ENCODE measurements at regions not wholly inside any gene's neighbourhood (a gene's known extent, or its start where the extent isn't known, plus 50 kb on each side); places are given as distances from the start of the nearest gene placed in this dataset.
"Not testable (repeated sequence)": the region's sequence is repeated elsewhere in the genome, so short reads cannot be mapped to it uniquely, and the experiment has no call there.

GRCh38 chr4:129905256-129905655 is 809.3 kb downstream of the C4orf33 start:
- no peak for DNase-seq

- DNase-seq = no peak
These were observed 812.2 kb downstream of the C4orf33 start for GRCh38 chr4:129908117-129908516.

DNA sequence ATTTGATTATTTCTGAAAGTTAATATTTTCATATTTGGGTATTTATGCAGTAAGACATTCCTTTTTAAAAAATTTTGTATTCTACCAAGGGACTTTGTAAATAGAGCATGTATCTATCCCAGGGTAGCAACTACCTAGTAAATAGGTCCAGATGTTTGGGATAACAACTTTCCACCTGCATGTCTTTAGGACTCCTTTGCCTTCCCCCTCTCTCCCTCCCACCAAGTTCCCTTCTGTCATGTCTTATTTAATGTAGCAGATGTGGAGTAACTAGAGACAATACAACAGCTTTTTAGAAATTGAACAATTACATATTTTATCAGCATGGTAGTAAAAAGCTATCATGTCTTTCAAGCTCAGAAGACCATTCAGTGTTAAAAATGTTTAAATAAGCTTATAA is 821.0 kb downstream of the C4orf33 start:
- no peak for DNase-seq

DNA sequence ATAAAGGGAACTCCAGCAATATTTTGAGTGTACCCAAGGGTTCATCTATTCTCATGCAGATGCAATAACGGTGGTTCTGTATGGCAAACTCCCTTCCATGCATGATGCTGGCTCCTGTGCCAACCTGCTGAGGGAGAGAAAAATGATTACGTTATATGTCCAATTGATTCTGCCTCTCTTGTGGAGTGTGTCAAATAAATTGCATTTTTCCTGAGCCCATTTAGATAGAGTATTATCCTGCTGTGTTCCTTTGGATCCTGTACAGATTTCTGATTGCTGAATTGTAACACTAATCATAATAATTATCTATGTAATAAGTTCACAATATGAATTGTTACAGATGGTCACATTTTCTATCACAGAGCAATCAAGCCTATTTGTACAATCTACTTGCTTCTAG is 821.7 kb downstream of the C4orf33 start:
- no peak for DNase-seq

- no peak for DNase-seq
These were observed 831.0 kb downstream of the C4orf33 start for GRCh38 chr4:129926936-129927335.

DNA sequence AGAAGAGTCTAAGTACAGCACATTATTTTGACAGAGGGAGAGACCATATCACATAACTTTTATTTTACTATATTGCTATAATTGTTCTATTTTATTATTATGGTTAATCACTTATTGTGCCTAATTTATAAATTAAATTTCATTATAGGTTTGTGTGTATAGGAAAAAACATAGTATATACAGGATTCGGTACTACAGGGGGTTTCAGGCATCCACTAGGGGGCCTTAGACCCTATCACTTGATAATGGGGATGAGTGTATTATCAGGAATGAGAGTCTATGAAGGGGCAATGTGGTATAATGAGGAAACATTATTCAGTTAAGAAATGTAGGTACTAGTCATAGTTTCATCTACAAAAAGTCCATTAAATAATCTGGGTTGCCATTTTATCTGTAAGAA is 833.1 kb downstream of the C4orf33 start:
- no peak for DNase-seq

DNA sequence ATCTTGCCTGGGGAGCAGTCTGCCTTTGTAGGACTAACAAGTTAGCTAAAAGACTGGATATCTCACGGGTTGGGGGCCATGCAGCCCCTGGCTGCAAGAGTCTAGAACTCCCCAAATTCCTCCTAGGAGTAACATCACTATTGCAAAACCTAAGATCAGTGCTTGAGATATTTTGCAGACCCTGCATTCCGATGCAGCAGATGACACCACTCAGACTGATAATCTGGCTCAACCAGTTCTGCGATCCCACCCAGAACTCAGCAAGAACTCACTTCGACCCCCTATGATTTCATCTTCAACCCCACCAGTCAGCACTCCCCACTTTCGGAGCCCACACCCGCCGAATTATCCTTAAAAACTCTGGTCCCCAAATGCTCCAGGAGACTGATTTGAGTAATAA is 834.0 kb downstream of the C4orf33 start:
- no peak for DNase-seq

- DNase-seq = no peak
These were observed 854.3 kb downstream of the C4orf33 start for GRCh38 chr4:129950217-129950616.

DNA sequence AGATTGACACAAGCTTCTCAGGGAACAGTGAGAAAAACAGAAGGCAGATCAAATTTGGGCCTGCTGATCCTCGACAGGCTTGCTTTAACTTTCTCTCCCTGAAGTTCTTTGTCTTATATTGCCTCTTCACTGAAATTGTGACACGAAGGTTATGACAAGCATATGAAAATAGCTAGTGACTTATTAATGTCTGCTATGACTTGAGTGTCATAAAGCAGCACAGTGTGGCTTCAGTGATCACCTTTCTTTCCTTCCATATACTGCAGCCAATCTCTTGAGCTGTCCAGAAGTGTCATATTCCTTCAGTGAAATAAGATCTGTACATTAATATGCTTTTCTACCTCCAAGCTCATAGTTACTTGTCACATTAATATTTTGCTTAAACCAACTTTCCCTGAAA is 870.2 kb downstream of the C4orf33 start:
- no peak for DNase-seq

DNA sequence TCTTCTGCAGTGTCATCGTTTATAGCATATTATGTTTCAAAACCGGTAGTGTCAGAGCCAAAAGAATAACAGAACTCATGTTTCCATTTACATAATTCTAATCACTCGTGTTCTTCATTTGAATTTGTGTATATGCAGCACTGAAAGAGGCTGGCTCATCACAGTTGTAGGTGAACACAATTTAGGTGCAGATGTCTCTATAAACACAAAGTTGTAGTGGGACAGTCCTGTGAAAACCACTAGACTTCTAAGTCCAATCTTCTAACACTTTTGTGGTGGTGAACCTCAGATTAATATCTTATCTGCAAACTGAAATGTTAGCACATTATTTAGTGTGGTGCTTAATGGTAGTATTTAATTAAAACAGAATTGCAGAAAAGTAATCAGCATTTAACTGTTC is 872.4 kb downstream of the C4orf33 start:
- no peak for DNase-seq

DNA sequence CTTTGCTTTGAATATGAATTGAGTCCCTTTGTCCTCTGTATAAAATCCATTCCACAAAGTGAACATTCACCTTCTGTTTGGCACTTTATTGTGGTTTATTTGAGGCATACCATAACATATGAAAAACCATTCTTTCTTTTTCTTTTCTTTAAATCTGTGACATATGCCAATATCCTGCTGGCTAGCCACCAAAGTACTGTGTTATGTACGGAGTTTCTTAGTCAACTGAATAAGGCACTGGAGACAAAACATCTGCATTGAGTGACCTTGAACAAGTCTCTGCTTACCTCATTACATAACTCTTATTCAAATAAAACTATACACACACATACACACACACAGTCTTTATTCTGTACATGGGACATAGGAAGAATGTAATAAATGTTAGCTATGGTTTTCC is 872.8 kb downstream of the C4orf33 start:
- no peak for DNase-seq

DNA sequence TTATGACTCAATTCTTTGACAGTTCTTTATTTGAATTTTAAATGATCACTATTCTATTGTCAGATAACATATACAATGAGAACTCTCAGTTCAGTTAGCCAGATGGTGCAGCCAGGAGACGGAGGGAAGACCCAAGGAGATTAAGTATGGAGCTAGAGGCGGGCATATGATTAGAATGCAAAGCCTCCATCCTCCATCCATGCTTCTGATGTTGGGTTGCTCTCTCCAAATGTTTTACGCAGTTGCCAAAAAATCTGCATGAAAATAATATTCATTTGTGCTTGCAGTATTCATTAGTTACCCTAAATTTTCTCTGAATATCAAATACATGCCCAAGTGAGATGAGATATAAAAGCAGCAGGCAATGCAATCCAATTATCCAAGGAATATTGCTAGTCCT is 874.8 kb downstream of the C4orf33 start:
- DNase-seq = no peak

DNA sequence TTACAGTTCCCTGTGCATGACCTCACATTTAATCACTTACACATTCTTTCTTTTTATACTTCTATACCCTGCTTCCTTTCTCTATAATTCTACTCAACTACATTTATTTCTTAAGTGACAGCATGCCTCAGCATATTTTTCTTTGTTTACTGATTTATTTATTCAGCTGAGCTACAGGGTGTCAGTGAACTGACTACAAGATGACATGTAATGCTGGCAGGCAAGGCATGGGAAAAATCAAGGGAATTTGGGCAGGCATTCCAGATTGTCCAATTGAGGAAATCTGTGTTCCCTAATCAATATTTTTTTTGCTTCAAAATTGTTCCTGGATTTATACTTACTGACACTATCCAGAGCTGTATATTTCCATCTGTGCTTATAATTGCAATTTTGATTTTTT is 875.5 kb downstream of the C4orf33 start:
- DNase-seq = no peak

GRCh38 chr4:129972257-129972656 is 876.3 kb downstream of the C4orf33 start:
- DNase-seq = no peak

DNA sequence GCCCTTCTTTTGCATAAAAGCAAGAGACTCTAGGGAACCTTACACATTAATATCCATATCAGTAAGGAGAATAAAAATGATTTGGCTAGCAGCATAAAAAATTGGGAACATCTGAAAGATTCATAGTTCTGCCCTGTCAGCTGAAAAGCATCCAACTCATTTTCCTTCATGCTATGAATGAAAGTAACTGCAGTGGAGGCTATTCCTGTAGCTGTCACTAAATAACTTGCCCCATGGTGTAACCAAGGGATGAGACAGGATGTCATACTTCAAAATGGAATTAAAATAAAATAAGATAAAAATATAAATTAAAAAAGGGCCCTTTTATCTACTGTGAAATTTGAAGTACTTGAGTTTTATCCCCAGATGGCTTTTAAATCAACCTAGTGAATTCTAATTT is 878.8 kb downstream of the C4orf33 start:
- no peak for DNase-seq

GRCh38 chr4:129978315-129978714 is 882.4 kb downstream of the C4orf33 start:
- DNase-seq = no peak

- no peak for DNase-seq
These were observed 893.0 kb downstream of the C4orf33 start for GRCh38 chr4:129988957-129989356.

- DNase-seq = no peak
These were observed 898.8 kb downstream of the C4orf33 start for GRCh38 chr4:129994715-129995114.

DNA sequence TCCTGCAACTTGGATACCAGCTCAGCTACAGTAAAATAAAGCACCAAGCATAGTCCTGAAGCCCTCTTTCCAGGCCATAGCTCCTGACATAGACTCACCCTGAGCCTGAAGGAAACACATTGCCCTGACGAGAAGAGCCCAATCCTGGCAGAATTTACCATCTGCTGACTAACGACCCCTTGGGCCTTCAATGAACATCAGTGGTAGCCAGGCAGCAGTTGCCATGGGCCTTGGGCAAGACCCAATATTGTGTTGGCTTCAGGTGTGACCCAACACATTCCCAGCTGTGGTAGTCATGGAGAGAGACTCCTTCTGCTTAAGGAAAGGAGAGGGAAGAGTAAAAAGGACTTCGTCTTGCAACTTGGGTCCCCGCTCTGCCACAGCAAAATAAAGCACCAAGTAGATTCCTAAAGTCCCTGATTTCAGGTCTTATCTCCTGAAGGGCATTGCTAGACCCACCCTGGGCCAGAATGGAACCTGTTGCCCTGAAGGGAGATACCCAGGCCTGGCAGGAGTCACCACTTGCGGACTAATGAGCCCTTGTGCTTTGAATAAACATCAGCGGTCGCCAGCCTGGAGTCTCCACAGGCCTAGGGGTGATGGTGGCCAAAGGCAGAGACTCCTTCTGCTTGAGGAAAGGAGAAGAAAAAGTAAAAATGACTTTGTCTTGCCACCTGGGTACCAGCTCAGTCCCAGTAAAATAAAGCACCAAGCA is 902.6 kb downstream of the C4orf33 start:
- no peak for DNase-seq

DNA sequence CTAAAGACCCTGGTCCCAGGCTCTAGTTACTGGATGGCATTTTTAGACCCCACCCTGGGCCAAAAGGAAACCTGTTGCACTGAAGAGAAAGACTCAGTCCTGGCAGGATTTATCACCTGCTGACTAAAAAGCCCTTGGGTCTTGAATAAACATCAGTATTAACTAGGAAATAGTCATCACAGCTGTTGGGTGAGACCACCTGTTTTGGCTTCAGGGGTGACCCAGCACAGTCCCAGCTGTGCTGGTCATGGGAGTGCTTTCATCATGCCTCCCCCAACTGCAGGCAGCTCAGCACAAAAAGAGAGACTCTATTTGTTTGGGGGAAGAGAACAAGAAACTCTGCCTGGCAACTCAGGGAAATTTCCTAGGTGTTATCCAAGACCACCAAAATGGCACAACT is 903.2 kb downstream of the C4orf33 start:
- DNase-seq = no peak

- no peak for DNase-seq
These were observed 912.5 kb downstream of the C4orf33 start for GRCh38 chr4:130008461-130008860.

GRCh38 chr4:130012806-130013205 is 916.9 kb downstream of the C4orf33 start:
- not testable (repeated sequence) for DNase-seq

DNA sequence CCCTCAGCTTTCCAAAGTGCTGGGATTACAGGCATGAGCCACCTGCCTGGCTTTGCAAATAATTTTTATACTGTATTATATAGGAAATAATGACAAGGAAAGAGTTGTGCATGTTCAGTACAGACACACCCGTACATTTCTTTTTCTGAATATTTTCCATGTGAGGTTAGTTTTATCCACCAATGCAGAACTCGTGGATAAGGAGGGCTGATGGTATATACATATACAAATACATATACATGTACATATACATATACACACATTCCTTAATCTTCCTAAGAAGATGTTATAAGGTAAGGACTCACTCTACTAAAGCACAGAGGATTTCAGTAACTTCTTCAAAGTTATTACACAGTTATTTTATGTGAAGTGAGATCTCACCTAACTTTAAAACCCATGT is 925.8 kb downstream of the C4orf33 start:
- no peak for DNase-seq

DNA sequence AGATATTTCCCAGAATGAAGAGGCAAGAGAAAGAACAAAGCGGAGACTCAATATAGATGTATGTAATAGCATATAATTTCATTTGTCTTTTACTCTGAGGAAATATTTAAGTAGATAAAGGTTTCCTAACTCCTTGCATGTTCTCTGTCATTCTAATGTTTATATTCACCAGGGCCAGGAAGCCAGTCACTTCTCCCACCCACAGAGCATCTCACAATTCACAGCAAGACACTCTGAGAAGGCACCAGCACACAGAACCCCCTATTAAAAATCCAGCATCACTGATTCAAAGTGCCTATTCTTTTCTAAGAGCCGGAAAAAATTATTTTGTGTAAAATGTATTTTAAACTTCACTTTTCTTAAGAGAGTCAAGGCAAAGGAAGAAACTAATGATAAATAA is 927.1 kb downstream of the C4orf33 start:
- no peak for DNase-seq

- no peak for DNase-seq
These were observed 929.7 kb downstream of the C4orf33 start for GRCh38 chr4:130025701-130026100.

- DNase-seq = no peak
These were observed 930.2 kb downstream of the C4orf33 start for GRCh38 chr4:130026185-130026584.

Measured in activated CD8-positive, alpha-beta memory T cell treated with anti-CD3 and anti-CD28 coated beads, Interleukin-2, amount 50 U/mL, for 4 hours (primary cell).